Stimulated activated memory B cell treated with anti-CD40 and anti-IgM and Interleukin-4, amounts not matched to agents 10 μg/mL and 1 μg/mL and 100 μg/mL, for 72 hours (primary cell): ENCODE measurements at regions not wholly inside any gene's neighbourhood (a gene's known extent, or its start where the extent isn't known, plus 50 kb on each side); places are given as distances from the start of the nearest gene placed in this dataset.
"Not testable (repeated sequence)": the region's sequence is repeated elsewhere in the genome, so short reads cannot be mapped to it uniquely, and the experiment has no call there.

Experiments used
- ATAC-seq: fragments of 150-1000 bp; cut with Tn5 transposase; 2 replicates; pipeline ENCODE4 v1.10.0; 2021
- H3K27ac Mint-ChIP-seq: one replicate; pipeline ENCODE4 v1.8.0; 2022; ENCODE audit warnings: mild to moderate bottlenecking, mixed read lengths
- H3K27me3 Mint-ChIP-seq: one replicate; pipeline ENCODE4 v1.8.0; 2022; ENCODE audit warnings: mixed read lengths
- H3K36me3 Mint-ChIP-seq: one replicate; pipeline ENCODE4 v1.8.0; 2022; ENCODE audit warnings: mixed read lengths
- H3K4me1 Mint-ChIP-seq: one replicate; pipeline ENCODE4 v1.8.0; 2022; ENCODE audit warnings: mixed read lengths
- H3K4me3 Mint-ChIP-seq: one replicate; pipeline ENCODE4 v1.8.0; 2022; ENCODE audit warnings: mild to moderate bottlenecking, moderate library complexity, mixed read lengths
- H3K9me3 Mint-ChIP-seq: one replicate; pipeline ENCODE4 v1.8.0; 2022; ENCODE audit warnings: mixed read lengths

- Mint-ChIP-seq H3K4me1 (no peaks in the 10 kb centered on the region), H3K27ac (no peak overlapping the region), H3K9me3 (peaks cover 5% of the 10 kb centered on the region), H3K4me3 (no peak overlapping the region), H3K27me3 (no peaks in the 10 kb centered on the region), H3K36me3 (no peaks in the 10 kb centered on the region)
- no peak for ATAC-seq
These were observed 1307.7 kb upstream of the LRRTM3 start for GRCh38 chr10:65618126-65618525.

DNA sequence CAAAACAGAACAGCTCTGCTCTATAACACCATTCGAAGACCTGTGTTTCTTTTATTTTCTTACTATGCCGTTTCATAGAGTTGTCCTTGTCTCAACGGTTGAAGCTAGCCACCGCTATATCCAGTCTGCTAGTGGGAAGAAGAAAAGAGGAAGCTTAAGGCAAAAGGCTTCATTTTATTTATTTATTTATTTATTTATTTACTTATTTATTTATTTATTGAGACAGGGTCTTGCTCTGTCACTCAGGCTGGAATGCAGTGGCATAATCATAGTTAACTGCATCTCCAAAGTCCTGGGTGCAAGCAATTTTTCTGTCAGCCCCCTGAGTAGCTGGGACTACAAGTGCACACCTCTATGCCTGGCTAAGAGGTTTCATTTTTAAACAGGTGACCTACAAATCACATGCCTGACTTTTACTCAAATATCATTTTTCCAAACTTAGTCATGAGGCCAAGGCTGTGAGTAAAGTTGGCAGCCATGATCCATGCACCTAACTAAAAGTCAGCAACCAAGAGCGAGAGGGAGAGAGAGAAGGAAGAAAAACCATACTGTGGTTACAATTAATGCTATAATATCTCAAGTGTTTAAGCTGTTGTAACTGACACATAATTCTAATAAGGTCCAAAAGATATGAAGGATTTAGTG is 1305.3 kb upstream of the LRRTM3 start:
- Mint-ChIP-seq H3K4me1 (no peaks in the 10 kb centered on the region), H3K36me3 (no peaks in the 10 kb centered on the region), H3K4me3 (no peak overlapping the region), H3K27ac (no peak overlapping the region), H3K27me3 (no peaks in the 10 kb centered on the region), H3K9me3 (peaks cover 2% of the 10 kb centered on the region)
- ATAC-seq, result no peak

GRCh38 chr10:65622608-65623007 is 1303.2 kb upstream of the LRRTM3 start:
- Mint-ChIP-seq H3K36me3 (no peaks in the 10 kb centered on the region), H3K4me1 (no peaks in the 10 kb centered on the region), H3K4me3 (no peak overlapping the region), H3K27me3 (no peaks in the 10 kb centered on the region), H3K9me3 (peaks cover 2% of the 10 kb centered on the region), H3K27ac (no peak overlapping the region)
- ATAC-seq, result no peak

- ATAC-seq, result no peak
- Mint-ChIP-seq H3K36me3 (no peaks in the 10 kb centered on the region), H3K27me3 (no peaks in the 10 kb centered on the region), H3K9me3 (peaks cover 3% of the 10 kb centered on the region), H3K4me3 (no peak overlapping the region), H3K27ac (no peak overlapping the region), H3K4me1 (no peaks in the 10 kb centered on the region)
These were observed 1297.2 kb upstream of the LRRTM3 start for GRCh38 chr10:65628493-65629139.

- no peaks in the 10 kb centered on the region for H3K27me3 Mint-ChIP-seq
- no peaks in the 10 kb centered on the region for H3K4me1 Mint-ChIP-seq
- no peak for ATAC-seq
- peaks cover 8% of the 10 kb centered on the region for H3K9me3 Mint-ChIP-seq
- no peak overlapping the region for H3K4me3 Mint-ChIP-seq
- H3K36me3 Mint-ChIP-seq, result no peaks in the 10 kb centered on the region
- no peak overlapping the region for H3K27ac Mint-ChIP-seq
These were observed 1265.8 kb upstream of the LRRTM3 start for GRCh38 chr10:65660006-65660405.

DNA sequence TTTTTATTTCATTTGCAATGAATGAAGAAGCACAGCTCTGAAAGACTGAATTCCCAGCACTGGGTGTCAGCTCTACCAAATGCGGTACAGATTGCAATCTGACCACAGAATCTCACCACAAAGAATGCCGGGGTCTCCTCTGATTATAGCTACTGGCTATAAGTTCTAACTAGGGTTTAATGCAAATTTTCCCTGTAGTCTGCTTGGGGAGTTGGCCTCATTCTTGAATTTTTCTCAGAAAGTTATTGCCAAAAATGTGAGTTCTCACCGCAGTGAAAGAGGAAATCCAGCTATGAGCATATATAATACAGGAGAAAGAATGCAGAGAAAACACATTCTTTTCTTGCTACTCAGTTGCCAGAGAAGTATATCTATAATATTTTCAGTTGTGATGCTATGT is 1255.7 kb upstream of the LRRTM3 start:
- Mint-ChIP-seq H3K4me1 (no peaks in the 10 kb centered on the region), H3K9me3 (peaks cover 8% of the 10 kb centered on the region)
- no peak for ATAC-seq

GRCh38 chr10:65670596-65670995 is 1255.2 kb upstream of the LRRTM3 start:
- H3K4me1 Mint-ChIP-seq, H3K9me3 Mint-ChIP-seq, H3K27me3 Mint-ChIP-seq, H3K4me3 Mint-ChIP-seq, H3K36me3 Mint-ChIP-seq, H3K27ac Mint-ChIP-seq, ATAC-seq: not testable (repeated sequence)

More for the DNA sequence above, 1255.7 kb upstream of the LRRTM3 start:
- Mint-ChIP-seq H3K27me3 (no peaks in the 10 kb centered on the region), H3K27ac (no peak overlapping the region), H3K36me3 (no peaks in the 10 kb centered on the region), H3K4me3 (no peak overlapping the region)

DNA sequence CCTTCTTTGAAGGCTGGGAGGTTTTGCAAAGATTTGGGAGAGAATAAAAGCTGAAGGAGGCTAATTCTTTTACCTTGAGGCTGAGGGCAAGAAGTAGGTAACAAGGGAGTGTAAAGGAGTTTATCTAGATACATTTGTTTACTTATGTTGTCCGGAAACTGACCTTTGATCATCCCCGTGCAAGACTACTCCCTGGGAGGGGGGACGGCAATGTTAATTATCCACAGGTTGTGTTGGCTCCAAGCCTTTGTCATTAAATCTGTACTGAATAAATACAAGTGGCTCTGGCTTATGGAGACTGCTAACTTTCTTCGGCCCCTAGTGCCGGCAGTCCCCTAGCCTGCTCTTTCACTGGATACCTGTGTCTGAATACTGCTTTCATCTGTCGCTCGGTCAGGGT is 1250.6 kb upstream of the LRRTM3 start:
- Mint-ChIP-seq H3K9me3 (peaks cover 7% of the 10 kb centered on the region), H3K27me3 (no peaks in the 10 kb centered on the region)
- no peak for ATAC-seq

DNA sequence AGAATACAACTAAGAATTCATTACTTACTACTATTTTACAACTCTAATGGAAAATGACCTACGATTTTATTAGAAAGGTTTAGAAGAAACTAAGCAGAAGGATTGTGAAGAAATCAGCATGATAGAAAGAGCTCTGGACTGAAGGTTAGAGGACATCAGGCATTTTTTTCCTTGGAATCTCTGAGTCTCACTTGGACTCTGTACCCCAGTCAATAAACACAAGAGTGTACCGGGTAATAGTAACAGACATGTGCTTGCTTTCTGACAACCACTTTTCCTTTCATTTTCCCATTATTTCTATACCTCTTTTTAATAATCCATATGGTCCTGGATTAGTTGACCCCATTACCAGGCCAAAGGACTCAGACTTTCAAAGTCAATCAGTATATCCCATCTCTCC is 1240.9 kb upstream of the LRRTM3 start:
- Mint-ChIP-seq H3K4me1 (no peaks in the 10 kb centered on the region), H3K4me3 (no peak overlapping the region), H3K27me3 (no peaks in the 10 kb centered on the region), H3K36me3 (no peaks in the 10 kb centered on the region), H3K9me3 (no peaks in the 10 kb centered on the region), H3K27ac (no peak overlapping the region)
- no peak for ATAC-seq

More for the DNA sequence above, 1250.6 kb upstream of the LRRTM3 start:
- Mint-ChIP-seq H3K27ac (no peak overlapping the region), H3K4me3 (no peak overlapping the region), H3K4me1 (no peaks in the 10 kb centered on the region), H3K36me3 (no peaks in the 10 kb centered on the region)

- Mint-ChIP-seq H3K4me3 (no peak overlapping the region), H3K27me3 (no peaks in the 10 kb centered on the region), H3K27ac (no peak overlapping the region), H3K9me3 (peaks cover 11% of the 10 kb centered on the region), H3K4me1 (no peaks in the 10 kb centered on the region), H3K36me3 (no peaks in the 10 kb centered on the region)
- no peak for ATAC-seq
These were observed 1224.6 kb upstream of the LRRTM3 start for GRCh38 chr10:65701168-65701776.

DNA sequence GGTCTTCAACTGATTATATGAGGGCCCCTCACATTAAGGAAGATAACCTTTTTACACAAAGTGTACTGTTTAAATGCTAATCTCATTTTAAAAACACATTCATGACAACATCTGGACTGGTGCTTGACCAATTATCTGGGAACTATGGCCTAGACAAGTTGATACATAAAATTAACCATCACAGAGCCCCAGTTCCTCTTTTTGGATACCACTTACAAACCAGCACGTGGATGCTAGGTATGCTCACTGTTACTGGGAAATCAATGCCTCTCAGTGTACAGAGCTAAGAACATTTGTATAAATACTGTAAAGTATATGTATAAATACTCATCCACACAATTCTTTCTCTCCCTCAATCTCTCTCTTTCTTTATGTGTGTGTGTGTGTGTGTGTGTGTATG is 1217.8 kb upstream of the LRRTM3 start:
- H3K36me3 Mint-ChIP-seq, result no peaks in the 10 kb centered on the region
- no peaks in the 10 kb centered on the region for H3K4me1 Mint-ChIP-seq
- no peak overlapping the region for H3K4me3 Mint-ChIP-seq
- no peaks in the 10 kb centered on the region for H3K27me3 Mint-ChIP-seq
- ATAC-seq, result no peak
- peaks cover 12% of the 10 kb centered on the region for H3K9me3 Mint-ChIP-seq
- no peak overlapping the region for H3K27ac Mint-ChIP-seq

DNA sequence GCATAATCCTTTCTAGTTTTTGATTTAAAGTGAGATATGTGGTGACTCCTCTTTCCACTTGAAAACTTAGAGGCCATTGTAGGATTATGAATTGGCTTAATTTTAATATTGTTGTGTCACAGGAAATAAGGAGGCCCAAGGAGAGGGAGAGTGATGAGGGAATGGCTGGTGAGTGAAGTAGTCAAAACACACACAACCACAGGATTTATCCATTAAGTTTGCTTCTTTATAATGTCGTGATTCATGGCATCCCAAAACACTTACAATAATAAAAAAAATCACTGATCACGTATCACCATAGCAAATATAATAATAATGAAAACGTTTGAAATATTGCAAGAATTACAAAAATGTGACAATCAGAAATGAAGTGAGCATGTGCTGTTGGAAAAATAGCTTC is 1215.5 kb upstream of the LRRTM3 start:
- no peak for ATAC-seq
- Mint-ChIP-seq H3K27ac (no peak overlapping the region), H3K4me1 (no peaks in the 10 kb centered on the region), H3K27me3 (no peaks in the 10 kb centered on the region), H3K4me3 (no peak overlapping the region), H3K9me3 (peaks cover 10% of the 10 kb centered on the region), H3K36me3 (no peaks in the 10 kb centered on the region)

DNA sequence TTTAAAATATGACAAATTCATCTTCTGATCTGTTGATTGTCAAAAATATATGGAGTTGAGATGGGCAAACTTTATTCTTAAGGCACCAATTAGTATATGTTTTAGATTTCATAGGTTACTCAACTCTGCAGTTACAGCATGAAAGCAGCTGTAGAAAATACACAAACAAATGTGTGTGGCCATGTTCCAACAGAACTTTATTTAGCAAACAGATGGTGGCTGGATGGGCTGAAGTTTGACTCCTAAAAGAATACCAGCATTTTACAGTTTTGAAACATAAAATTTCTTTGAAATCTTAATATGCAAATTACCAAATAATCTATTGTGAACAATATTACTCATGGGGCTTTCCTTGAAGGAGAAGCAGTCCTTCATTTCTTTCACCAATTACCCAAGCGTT is 1206.0 kb upstream of the LRRTM3 start:
- Mint-ChIP-seq H3K27me3 (no peaks in the 10 kb centered on the region), H3K9me3 (peaks cover 9% of the 10 kb centered on the region), H3K4me1 (no peaks in the 10 kb centered on the region), H3K27ac (no peak overlapping the region), H3K4me3 (no peak overlapping the region), H3K36me3 (no peaks in the 10 kb centered on the region)
- no peak for ATAC-seq

- H3K4me1 Mint-ChIP-seq, result no peaks in the 10 kb centered on the region
- H3K27me3 Mint-ChIP-seq, result no peaks in the 10 kb centered on the region
These were observed 1204.9 kb upstream of the LRRTM3 start for GRCh38 chr10:65720901-65721300.

GRCh38 chr10:65723525-65723924 is 1202.3 kb upstream of the LRRTM3 start:
- peaks cover 9% of the 10 kb centered on the region for H3K9me3 Mint-ChIP-seq
- H3K36me3 Mint-ChIP-seq, result no peaks in the 10 kb centered on the region
- H3K27ac Mint-ChIP-seq, result no peak overlapping the region
- H3K4me1 Mint-ChIP-seq, result no peaks in the 10 kb centered on the region
- ATAC-seq, result no peak
- no peaks in the 10 kb centered on the region for H3K27me3 Mint-ChIP-seq
- H3K4me3 Mint-ChIP-seq, result no peak overlapping the region

More at GRCh38 chr10:65720901-65721300, 1204.9 kb upstream of the LRRTM3 start:
- Mint-ChIP-seq H3K27ac (no peak overlapping the region), H3K9me3 (peaks cover 9% of the 10 kb centered on the region), H3K4me3 (no peak overlapping the region), H3K36me3 (no peaks in the 10 kb centered on the region)
- no peak for ATAC-seq

- ATAC-seq, result no peak
- no peaks in the 10 kb centered on the region for H3K36me3 Mint-ChIP-seq
- H3K4me3 Mint-ChIP-seq, result no peak overlapping the region
- H3K27me3 Mint-ChIP-seq, result no peaks in the 10 kb centered on the region
- H3K9me3 Mint-ChIP-seq, result peaks cover 2% of the 10 kb centered on the region
- no peaks in the 10 kb centered on the region for H3K4me1 Mint-ChIP-seq
- H3K27ac Mint-ChIP-seq, result no peak overlapping the region
These were observed 1190.5 kb upstream of the LRRTM3 start for GRCh38 chr10:65735382-65735781.
